ENCODE measurements at regions not wholly inside any gene's neighbourhood (a gene's known extent, or its start where the extent isn't known, plus 50 kb on each side); places are given as distances from the start of the nearest gene placed in this dataset.
"Not testable (repeated sequence)": the region's sequence is repeated elsewhere in the genome, so short reads cannot be mapped to it uniquely, and the experiment has no call there.

DNA sequence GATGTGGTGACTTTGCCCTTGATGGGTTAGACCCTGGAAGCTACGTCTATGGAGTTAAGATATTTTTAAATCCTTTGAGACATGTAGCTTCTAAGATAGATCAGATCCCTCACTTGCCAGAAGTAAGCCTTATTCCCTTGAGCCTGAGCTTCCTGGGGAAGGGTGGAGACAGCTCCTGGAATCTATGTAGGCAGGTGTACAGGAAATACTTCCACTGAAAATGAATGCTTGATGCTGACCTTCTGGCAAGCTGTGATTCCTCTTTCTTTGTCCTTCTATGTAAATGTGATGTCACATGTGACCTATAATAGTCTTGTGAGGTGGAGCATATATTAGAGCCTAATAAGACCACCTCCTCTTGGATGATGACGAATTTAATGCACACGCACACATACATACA is 1152.0 kb upstream of the ACO1 start:
- DNase-seq (ENCODE audit: low read depth): no peak

DNA sequence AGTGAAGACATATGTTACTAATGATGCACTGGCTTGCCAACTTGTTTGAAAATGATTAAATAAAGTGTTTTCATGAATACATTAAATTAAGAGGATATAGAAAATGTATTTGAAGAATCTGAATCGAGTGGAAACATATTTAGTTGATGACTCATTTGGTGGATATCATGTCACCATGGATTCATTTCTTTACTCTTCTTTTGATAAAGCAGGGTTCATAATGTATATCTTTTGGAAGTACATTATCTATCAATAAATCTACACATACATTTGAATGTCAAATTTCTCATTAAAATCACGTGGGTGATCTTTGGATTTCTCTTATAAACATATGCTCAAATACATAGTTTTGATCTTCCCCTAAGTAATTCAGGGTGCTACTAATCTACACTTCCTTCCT is 1148.1 kb upstream of the ACO1 start:
- DNase-seq (ENCODE audit: low read depth): no peak

DNA sequence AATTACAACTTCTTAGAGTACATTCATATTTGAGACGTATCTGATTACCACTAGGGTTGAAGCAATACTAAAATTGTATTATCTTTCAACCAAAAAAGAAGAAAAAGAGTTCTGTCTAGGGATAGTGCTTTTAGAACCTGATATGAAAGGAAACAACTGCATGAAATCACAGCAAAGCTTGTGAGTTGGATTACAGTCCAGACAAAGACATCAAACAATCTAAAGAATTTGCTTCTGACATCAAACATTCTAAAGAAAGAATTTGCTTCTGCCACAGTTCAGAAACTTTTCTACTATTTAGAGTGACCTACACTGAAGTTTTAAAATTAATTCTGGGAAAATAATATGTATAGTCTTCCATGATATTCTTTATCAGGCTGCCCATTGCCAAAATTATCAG is 1141.1 kb upstream of the ACO1 start:
- no peak for DNase-seq (ENCODE audit: low read depth)

DNA sequence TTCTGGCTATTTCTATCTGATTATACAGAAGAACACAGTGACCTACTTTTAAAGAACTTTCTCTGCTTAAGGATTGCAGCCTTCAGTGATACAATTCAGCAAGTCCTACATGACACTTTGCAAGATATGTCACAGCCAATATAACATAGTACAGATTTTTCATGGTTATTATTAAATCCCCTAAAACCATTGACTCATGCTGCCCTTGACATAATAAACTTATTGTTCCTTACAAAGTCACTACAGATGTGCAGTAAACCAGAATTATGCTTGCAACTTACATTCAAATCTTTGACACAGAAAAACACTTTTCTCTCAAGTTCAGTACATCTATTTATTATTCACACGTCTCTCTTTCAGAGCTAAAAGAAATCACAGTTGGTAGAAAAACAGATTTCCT is 1136.3 kb upstream of the ACO1 start:
- DNase-seq (ENCODE audit: low read depth): no peak

DNA sequence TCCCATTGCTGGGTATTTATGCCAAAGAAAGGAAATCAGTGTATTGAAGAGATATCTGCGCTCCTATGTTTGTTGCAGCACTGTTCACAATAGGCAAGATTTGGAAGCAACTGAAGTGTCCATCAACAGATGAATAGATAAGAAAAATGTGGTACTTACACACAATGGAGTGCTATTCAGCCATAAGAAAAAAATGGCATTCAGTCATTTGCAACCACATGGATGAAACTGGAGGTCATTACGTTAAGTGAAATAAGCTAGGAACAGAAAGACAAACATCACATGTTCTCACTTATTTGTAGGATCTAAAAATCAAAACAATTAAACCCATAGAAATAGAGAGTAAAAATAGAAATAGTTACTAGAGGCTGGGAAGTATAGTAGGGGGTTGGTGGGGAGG is 1133.1 kb upstream of the ACO1 start:
- DNase-seq (ENCODE audit: low read depth): no peak

DNA sequence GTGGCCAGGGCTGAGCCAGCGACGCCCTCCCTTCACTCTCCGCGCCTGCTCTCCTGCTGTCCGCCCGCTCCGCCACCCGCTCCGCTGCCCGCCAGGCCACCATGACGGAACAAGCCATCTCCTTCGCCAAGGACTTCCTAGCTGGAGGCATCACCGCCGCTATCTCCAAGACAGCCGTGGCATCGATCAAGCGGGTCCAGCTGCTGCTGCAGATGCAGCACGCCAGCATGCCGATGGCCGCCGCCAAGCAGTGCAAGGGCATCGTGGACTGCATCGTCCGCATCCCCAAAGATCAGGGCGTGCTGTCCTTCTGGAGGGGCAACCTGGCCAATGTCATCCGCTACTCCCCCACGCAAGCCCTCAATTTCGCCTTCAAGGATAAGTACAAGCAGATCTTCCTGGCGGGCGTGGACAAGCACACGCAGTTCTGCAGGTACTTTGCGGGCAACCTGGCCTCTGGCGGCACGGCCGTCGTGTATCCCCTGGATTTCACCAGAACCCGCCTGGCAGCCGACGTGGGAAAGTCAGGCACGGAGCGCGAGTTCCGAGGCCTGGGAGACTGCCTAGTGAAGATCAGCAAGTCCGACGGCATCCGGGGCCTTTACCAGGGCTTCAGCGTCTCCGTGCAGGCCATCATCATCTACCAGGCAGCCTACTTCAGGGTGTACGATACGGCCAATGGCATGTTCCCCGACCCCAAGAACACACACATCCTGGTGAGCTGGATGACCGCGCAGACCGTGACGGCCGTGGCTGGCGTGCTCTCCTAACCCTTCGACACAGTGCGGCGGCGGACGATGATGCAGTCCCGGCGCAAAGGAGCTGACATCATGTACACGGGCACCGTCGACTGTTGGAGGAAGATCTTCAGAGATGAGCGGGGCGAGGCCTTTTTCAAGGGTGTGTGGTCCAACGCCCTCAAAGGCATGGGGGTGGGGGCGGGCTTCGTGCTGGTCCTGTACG is 1130.4 kb upstream of the ACO1 start:
- no peak for DNase-seq (ENCODE audit: low read depth)

DNA sequence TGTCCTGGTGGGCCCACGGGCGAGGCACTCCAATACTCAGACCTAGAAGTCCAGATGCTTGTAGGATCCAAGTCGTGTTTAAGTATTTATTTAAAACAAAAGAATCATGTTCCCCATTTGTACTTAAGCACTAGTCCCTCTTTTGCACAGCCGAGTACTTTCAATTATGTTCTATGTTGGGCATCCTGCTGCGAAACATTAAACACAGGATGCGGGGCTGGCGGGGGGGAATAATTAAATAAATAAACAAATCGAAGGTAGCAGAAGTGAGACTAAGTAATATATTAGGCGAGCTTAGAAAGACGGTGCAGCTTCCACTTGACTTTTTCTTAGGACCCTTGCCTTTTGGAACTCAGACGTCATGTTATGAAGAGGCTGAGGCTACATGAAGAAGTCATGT is 1129.2 kb upstream of the ACO1 start:
- DNase-seq (ENCODE audit: low read depth): no peak

DNA sequence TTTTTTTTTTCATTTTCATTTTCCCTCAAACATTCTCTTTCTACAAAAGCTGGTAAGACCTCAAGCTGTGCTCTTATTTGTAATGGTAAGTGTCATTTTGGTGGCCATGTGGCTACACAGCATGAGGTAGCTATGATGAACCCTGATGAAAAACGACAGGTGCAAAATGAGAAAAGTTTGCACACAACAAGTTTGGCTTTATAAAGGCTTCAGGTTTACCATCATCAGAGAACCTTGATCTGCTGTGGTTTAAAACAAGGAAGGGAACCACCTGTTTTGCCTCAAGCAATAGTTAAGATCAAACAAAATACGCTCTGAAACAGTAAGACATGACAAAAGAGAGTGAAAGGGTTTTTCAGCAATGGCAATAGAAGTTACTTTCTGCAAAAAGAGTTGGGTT is 1124.6 kb upstream of the ACO1 start:
- no peak for DNase-seq (ENCODE audit: low read depth)

DNA sequence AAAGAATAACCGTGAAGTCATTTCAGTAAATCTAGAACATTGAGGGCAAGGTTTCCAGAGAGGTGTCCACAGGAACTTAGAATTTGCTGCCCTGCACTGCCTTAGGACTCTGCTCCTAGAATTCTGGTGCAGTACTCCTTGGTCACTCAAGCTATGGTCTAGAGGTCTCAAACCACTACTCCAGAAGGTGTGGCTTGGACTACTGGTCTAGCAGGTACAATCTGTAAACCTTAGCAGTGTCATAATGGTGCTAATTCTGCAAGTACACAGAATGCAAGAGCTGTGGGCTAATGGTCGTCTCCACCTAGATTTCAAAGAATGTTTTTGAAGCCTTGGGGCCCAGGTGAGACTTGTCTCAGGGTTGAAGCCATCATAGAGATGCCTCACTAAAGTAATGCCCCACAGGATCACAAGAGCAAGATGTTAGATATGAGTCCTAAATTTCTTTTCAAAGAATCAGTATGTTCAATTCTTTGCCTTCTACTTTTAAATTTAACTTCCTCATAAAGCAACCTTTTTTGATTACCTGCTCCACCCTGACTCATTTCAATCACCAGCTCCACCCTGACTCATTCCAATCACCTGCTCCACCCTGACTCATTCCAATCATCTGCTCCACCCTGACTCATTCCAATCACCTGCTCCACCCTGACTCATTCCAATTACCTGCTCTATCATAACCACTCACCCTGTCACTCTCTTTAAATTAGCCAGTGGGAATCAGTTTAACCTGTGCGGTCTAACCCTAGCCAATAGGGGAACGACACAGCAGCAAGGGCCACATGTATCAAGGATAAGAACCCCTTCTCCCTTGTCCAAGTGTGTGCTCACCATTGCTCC is 1111.8 kb upstream of the ACO1 start:
- no peak for DNase-seq (ENCODE audit: low read depth)

DNA sequence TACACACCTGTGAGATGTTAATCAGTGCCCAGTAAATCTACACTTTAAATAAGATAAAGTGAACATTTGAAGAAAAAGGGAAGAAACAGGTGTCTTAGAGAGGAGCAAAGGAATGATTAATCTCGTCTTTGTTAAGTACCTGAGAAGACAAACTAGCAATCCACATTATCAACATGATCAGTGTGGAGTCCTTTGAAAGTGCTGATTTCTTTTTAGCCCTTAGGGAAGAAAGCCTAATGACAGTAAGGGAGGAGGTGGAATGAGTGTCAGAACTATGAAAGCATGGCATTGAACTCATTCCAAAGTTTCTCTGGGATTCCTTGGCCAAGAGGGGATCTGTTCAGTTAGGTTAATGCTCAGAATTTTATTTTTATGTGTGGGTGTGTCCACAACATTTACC is 1109.0 kb upstream of the ACO1 start:
- no peak for DNase-seq (ENCODE audit: low read depth)

DNA sequence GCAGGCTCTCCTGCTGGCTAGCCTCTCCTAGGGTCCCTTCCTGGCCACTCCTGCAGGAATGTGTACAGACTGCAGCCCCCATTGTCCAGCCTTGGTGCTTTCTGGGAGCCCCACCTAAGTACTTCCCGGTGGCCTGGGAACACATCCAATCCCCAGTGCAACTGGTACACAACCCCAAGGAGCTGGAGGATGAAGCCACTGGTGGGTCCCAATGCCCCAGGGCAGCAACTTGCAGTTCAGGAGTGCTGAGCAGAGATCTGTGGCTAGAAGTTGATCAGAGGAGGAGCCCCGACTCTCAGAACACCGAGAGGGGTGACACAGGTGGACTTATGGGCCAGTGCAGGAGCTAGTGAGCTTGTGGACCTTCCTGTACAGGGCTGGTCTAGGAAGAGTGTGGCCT is 1093.7 kb upstream of the ACO1 start:
- no peak for DNase-seq (ENCODE audit: low read depth)

DNA sequence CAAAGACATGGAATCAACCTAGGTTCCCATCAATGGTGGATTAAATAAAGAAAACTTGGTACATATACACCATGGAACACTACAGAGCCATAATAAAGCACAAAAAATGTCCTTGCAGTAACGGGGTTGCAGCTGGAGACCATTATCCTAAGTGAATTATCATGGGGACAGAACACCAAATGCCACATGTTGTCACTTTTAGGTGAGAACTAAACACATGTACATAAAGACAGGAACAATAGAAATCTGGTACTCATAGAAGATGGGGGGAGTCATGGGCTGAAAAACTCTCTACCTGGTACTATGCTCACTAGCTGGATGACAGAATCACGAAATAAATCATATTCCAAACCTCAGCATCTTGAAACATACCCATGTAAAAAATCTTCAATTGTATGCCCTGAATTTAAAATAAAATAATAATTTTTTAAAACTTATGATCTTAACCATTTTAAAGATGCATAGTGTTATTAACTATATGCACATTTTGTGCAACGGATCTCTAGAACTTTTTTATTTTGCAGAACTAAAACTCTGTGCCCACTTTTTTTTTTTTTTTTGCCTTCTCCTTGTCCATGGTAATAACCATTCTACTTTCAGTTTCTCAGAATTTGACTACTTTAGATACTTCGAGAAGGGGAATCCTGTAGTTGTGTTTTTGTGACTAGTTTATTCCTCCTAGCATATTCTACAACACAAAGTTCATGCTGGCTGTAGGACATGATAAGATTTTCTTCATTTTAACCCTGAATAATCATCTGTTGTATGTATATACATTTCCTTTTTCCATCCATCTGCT is 1081.6 kb upstream of the ACO1 start:
- DNase-seq (ENCODE audit: low read depth): no peak

DNA sequence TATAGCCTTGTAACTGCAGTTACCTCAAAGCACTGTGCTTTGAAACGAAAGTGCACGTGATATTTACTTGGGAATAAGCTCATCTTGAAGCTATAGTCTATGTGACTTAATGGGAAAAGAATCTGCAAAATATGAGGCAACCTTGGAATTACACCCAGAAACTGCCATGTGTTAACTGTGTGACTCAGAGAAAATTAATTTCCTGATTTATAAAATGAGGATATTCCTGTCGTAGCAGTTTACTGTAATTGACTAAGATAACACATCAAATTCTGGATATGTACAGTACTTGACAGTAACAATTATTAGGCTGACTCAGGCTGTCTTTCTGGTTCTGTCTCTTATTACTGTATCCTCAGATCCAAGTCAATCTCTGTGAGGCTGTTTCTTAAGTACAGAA is 1079.9 kb upstream of the ACO1 start:
- DNase-seq (ENCODE audit: low read depth): no peak

DNA sequence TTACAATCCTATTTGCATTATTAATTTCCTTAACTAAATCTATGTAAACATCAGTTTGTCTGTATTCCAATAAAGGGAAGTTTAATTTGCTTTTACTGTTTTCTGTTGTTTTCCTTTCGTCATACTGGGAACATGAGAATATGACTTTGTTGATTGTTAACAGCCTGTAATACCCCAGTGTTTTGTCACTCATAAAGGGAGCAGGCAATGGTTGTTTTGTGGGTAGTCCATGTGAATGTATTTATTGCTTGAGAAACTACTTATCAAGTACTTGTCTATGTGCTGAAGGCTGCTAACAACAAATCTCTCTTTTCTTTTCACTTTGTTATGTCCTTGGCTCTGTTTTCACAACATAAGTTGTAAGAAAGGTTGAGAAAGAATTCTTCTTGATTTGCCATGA is 1070.2 kb upstream of the ACO1 start:
- no peak for DNase-seq (ENCODE audit: low read depth)

DNA sequence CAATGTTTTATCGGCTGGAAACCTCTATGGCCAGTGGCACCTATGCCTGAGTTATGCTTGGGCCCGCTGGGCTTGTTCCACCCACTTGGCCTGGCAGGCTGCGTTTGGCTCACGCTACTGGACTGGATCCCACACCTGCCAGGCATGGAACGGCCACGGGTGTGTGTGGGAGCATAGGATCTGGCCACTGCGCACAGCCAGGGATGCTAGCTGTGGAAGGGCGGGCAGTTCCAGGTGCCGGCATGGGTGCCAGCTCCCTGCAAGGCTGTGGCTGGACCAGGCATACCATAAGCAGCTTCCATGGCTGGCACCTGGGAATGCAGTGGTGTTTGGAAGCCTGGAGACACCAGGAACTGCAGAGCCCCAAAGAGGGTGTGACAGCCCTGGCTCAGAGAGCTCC is 1063.9 kb upstream of the ACO1 start:
- DNase-seq (ENCODE audit: low read depth): no peak

DNA sequence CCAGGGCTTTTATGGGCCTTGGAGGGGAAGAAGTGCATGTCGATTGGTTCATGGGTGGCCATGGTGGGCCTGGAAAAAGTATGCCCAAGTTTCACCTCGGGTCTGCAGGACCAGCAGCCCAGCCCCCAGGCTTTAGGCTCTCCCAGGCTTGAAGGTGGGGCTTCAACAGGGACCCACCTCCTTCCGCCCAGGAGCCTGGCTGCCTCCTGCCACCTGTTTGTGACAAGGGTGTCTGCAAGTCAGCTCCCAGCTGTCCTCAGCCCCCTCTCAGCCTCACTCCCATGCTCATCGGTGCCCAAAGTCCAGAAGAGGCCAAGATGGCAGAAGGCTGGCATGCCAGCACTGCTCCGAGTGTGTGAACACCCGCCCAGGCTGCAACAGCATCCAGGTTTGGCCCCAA is 1063.2 kb upstream of the ACO1 start:
- no peak for DNase-seq (ENCODE audit: low read depth)

DNA sequence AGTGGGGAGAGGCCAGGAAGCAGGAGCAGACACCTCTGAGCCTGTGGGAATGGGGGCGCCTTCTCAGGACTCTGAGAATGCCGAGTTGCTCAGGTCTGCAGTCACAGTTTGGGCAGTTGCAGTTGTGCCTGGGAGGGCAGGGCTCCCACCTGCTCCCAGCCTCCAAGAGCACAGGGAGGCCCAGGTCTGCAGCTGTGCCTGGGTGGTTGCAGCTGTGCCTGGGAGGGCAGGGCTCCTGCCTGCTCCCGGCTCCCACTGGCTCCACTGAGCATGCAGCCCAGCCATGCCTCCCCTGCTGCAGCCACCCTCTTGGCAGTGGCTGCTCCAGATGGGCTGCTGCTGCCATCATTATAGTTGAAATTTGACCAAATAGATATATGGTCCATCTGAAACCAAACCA is 1062.8 kb upstream of the ACO1 start:
- DNase-seq (ENCODE audit: low read depth): no peak

DNA sequence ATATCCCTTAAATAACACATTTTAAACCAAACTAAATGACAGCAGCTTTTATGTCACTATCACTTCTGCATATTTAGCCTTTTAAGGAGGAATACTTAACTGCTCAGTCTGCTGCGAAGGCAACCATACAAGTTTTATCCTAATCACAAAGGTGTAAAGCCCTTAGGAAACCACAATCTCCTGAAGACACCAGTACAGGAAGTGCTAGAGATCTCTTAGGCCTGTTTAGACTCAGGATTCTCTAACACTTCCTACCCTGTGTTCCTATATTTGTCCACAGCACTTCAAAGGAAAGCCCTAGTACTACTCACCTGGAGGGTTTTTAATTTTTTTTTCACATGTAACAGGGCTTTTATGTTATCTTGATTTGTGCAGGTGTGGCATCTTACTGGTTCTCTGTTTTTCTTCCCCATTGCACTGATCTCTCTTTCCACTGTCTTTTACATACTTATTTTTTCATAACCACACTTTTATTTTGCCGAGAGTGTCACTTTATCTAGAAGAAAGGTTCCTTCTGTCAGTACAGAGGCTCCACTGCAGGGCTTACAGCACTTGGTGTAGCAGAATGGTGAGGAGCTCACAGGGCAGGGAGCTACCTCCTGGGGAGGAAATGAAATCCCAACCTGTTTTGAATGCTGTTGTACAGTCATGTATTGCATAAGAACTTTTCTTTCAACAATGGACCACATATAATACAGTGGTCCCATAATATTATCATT is 1060.6 kb upstream of the ACO1 start:
- DNase-seq (ENCODE audit: low read depth): no peak

DNA sequence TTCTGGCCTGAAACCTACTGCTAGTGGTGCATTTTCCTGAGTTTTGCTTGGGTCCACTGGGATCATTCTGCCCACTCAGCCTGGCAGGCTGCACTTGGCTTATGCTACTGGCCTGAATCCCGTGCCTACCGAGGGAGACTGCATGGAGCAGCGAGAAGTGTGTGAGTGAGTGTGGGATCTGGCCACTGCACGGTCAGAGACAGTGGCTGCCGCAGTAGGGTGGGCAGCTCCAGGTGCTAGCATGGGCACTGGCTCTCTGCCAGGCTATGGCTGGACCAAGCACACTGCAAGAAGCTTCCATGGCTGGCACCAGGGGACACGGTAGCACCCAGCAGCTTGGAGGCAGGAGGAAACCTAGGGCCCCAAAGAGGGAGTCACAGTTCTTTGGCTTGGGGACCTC is 1058.7 kb upstream of the ACO1 start:
- no peak for DNase-seq (ENCODE audit: low read depth)

DNA sequence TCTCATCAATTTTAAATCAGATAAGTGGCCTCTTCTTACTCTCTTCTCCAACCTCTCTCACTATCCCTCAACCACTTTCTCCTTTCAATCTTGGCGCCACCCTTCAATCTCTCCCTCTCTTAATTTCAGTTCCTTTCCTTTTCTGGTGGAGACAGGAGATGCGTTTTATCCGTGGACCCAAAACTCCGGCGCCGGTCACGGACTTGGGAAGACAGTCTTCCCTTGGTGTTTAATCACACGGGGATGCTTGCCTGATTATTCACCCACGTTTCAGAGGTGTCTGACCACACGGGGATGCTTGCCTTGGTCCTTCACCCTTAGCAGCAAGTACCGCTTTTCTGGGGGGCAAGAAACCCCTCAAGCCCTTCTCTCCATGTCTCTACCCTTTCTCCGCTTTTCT is 1057.6 kb upstream of the ACO1 start:
- DNase-seq (ENCODE audit: low read depth): not testable (repeated sequence)

DNA sequence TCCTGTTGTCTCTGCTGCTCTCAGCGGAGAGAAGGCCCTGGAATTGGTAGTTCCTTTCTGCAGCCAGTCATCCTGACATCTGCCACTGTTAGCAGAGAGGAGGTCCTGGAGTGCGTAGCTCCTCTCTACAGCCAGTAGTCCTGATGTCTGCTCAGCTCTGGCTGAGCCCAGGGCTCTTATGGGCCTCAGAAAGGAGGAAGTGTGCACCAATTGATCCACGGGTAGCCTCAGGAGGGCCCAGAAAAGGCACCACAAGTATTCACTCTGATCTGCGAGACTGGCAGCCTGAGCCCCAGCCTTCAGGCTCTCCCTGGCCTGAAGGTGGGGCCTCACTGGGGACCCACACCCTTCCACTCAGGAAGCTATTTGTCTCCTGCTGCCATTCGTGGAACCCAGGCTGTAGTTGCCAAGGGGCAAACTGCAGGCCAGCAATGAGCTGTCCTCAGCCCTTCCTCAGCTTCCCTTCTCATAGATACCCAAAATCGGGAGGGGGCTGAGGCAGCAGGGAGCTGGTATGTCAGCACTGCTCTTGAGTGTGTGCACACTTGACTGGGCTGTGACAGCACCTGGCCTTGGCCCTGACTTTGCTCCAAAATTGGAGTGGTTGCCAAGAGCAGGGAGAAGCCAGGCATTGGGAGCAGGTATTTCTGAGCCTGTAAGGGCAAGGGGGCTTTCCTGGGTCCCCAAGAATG is 1049.5 kb upstream of the ACO1 start:
- no peak for DNase-seq (ENCODE audit: low read depth)

All from stimulated activated CD4-positive, alpha-beta T cell treated with anti-CD3 and anti-CD28 coated beads, Interleukin-2, amount 100 ng/mL, for 4 hours (primary cell).